GM18505 (cell line): ENCODE measurements at regions not wholly inside any gene's neighbourhood (a gene's known extent, or its start where the extent isn't known, plus 50 kb on each side); places are given as distances from the start of the nearest gene placed in this dataset.
"Not testable (repeated sequence)": the region's sequence is repeated elsewhere in the genome, so short reads cannot be mapped to it uniquely, and the experiment has no call there.

Experiments used
- ATAC-seq: cut with Tn5 transposase; IDR thresholded peaks from one replicate; pipeline ENCODE4 v1.9.1; 2021; ENCODE audit not compliant: unreplicated experiment
- POLR2A ChIP-seq: IDR thresholded peaks from 4 replicates; pipeline ENCODE4 v1.6.1; 2011; ENCODE audit warnings: borderline replicate concordance; ENCODE audit not compliant: insufficient read depth, insufficient read length; ENCODE audit errors: extremely low read depth

- ATAC-seq, result no peak
- no peak for TF ChIP-seq POLR2A
Measured at GRCh38 chr2:186927185-186927866, 78.4 kb upstream of the ZSWIM2 start.

DNA sequence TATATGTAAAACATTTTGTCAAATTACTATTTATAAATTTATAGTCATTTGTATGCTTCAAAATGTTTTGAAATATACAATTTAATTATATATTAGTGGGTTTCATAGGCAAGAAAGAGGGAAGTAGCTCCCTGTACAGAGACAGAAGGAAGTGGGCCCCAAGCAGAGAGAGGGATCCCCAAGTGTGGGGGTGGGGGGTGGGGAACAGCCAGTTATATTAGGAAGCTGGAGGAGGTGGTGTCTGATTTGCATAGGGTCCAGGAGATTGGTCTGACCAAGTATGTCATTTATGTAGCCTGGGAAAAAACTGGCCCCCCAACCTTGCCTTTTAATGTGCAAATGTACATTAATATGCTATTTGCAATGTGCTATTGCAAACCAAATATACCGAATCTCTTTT is 76.5 kb upstream of the ZSWIM2 start:
- TF ChIP-seq POLR2A, result no peak
- ATAC-seq, result no peak

GRCh38 chr2:186922316-186922715 is 73.3 kb upstream of the ZSWIM2 start:
- not testable (repeated sequence) for ATAC-seq

- no peak for TF ChIP-seq POLR2A
- no peak for ATAC-seq
Measured at GRCh38 chr2:186919296-186919695, 70.3 kb upstream of the ZSWIM2 start.

DNA sequence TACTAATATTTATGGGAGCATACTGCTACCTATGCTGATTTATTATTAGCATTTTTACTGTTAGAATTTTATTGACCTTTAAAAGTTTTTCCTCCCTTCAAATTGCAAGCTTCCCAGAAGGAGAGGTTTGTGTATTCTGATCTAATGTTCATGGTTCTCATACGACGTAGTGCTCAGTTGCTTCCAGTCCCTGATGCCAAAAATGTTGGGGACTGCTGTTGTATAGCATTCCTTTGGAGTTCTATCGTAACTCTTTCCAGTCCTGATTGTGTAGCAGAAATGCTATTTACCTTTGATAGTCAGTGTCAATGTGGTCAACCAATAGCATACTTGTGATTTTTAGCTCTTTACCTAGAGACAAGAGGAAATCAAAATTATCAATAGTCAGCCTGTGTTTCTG is 69.5 kb upstream of the ZSWIM2 start:
- TF ChIP-seq POLR2A, result no peak
- no peak for ATAC-seq

- no peak for TF ChIP-seq POLR2A
Measured at GRCh38 chr2:186917866-186918265, 68.9 kb upstream of the ZSWIM2 start.

DNA sequence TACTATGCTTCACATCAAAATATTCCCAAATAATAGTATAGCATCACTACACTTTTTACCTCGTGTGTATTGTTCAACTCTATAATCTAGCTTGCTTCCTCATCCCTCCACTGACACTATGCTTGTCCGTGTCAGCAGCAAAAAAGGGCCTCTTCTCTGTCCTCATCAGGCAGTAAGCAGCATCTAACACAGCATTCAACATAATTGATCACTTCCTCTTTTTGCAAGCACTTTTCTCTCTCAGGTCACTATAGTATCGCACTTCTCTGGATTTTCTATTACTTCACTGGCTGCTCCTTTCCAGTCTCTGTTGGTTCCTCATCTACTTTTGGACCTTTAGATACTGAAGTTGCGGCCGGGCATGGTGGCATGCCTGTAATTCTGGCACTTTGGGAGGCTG is 64.9 kb upstream of the ZSWIM2 start:
- TF ChIP-seq POLR2A, result no peak
- ATAC-seq, result peak; percentile 100

More at GRCh38 chr2:186917866-186918265, 68.9 kb upstream of the ZSWIM2 start:
- ATAC-seq, result no peak

GRCh38 chr2:186912979-186913378 is 64.0 kb upstream of the ZSWIM2 start:
- TF ChIP-seq POLR2A, result no peak
- no peak for ATAC-seq

- no peak for ATAC-seq
- no peak for TF ChIP-seq POLR2A
Measured at GRCh38 chr2:186911551-186912085, 62.6 kb upstream of the ZSWIM2 start.

- no peak for ATAC-seq
- TF ChIP-seq POLR2A, result no peak
Measured at GRCh38 chr2:186910996-186911395, 62.0 kb upstream of the ZSWIM2 start.

GRCh38 chr2:186909095-186909494 is 60.1 kb upstream of the ZSWIM2 start:
- no peak for TF ChIP-seq POLR2A
- no peak for ATAC-seq

- ATAC-seq, result no peak
- no peak for TF ChIP-seq POLR2A
Measured at GRCh38 chr2:186907897-186908296, 58.9 kb upstream of the ZSWIM2 start.

GRCh38 chr2:186903216-186903615 is 54.2 kb upstream of the ZSWIM2 start:
- no peak for ATAC-seq
- TF ChIP-seq POLR2A, result no peak
